ENCODE measurements at regions not wholly inside any gene's neighbourhood (a gene's known extent, or its start where the extent isn't known, plus 50 kb on each side); places are given as distances from the start of the nearest gene placed in this dataset.

DNA sequence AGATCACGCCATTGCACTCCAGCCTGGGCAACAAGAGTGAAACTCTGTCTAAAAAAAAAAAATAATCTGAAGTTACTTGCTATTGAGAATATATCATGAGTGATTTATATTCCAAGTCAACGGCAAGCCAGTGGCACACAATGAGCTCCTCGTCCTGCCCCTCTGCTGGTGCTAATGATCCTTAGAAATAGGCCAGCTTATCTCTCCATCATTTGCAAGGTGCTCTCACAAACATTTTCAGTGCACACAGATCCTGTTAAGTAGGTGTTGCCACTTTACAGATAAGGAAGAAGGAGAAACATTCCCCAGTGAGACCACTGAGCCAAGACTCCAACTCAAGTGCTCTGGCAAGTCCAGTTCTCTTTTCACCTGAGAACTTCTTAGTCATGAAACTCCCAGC, 91.3 kb upstream of the GPR45 start:
- DNase-seq: no peak

DNA sequence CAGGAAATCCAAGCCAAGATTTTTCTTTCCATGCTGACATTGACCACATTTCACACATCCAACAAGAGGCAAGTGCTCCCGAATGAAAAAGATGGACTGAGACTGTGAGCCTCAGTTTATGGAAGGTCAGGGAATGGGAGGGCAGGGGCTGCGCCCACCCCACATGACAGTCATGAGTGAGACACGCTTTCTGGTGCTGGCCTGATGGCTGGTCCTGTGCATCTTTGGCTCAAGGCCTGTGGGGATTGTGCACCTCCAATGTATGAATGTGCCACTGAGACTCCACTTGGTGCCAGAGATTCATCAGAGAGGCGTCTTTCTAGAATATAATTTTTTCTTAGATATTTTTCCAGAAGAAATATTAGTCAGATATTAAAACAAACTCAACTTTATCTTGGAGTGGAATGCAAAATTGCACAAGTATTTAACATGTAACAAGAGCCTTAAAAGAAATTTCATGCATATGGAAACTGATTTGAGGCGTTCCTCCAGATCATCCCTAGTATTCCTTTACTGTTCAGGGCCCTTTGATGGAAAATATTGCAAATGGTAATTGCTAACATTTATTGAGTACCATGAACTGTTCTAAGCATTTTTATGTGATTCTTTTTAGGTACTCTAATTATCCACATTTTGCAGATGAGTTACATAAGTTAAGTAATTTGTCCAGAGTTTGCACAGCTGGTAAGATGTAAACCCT, 87.3 kb upstream of the GPR45 start:
- no peak for DNase-seq

GRCh38 chr2:105156166-105156565, 85.4 kb upstream of the GPR45 start:
- no peak for DNase-seq

- DNase-seq: no peak
Measured at GRCh38 chr2:105158002-105158401, 83.5 kb upstream of the GPR45 start.

DNA sequence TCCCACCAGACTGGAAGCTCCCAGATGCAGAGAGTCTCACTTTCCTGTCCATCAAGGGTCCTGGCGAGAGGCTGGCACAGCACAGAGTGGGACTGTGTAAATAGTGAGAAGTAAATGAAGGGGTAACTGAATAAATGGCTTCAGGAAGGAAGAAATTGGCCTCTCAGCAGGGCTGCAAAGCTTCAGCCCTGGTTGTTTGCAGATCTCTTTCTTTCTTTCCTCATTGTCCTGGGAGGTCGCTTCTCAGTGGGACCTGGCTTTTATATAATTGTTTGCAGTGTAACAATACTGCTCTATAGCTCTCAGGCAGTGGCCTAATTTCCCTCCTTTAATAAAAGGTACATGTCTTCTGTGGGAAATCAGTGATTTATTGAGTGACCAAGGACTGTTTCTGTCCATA, 74.9 kb upstream of the GPR45 start:
- DNase-seq: no peak

- DNase-seq: no peak
Measured at GRCh38 chr2:105168543-105168942, 73.0 kb upstream of the GPR45 start.

GRCh38 chr2:105175231-105175630, 66.3 kb upstream of the GPR45 start:
- no peak for DNase-seq

DNA sequence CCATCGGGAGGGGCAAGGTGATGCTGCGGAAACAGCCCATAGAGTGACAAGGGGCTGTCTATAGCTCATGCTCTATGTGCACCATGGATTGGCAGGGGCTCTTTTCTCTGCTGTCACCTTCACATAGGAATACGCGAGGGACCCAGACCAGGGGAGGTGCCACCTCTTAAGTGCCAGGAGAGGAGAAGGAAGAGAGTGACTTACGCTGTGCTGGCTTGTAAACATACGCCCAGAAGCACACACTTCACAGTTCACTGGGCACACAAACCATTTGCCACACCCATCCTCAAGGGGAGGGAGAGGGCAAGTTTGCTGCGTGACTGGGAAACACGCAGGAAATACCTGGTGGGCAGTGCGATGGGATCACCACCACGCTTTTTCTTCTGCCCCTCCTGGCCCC, 65.1 kb upstream of the GPR45 start:
- DNase-seq: no peak

DNA sequence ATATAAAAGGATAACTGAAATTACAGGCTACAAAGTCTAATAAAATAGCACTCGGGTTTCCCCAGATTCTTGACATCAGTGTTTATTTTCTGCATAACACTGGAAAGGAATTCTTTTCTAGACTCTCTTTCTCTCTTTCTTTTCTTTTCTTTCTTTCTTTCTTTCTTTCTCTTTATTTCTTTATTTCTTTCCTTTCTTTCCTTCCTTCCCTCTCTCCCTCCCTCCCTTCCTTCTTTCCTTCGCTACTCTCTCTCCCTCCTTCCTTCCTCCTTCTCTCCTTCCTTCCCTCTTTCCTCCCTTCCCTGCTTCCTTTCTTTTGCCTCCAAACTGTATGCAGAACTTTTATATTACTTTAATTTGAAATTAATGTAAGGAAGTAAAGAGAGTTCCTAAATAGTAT, 64.5 kb upstream of the GPR45 start:
- no peak for DNase-seq

GRCh38 chr2:105177536-105178254, 63.8 kb upstream of the GPR45 start:
- DNase-seq: no peak

GRCh38 chr2:105179469-105180372, 61.8 kb upstream of the GPR45 start:
- no peak for DNase-seq

GRCh38 chr2:105180491-105180972, 61.0 kb upstream of the GPR45 start:
- DNase-seq: no peak

GRCh38 chr2:105181282-105181681, 60.3 kb upstream of the GPR45 start:
- no peak for DNase-seq

GRCh38 chr2:105183555-105184323, 57.8 kb upstream of the GPR45 start:
- DNase-seq: no peak

DNA sequence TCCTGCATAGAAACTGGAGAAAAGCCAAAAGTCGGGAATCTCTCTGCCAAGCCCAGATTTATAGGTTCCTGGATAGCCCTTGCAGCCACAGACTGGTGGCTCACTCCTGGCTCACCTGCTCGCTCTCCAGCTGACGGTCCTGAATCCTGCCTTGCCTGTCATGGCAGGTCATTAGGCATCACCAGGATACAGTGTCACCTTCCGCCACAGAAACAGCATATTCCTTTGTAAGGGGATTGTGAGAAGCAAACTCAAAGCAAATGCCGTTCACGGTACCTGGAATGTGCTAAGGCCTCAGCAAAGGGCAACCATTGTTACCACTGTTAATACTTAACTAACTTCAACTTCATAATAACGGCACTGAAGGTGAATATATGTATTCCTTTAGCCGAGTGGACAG, 57.1 kb upstream of the GPR45 start:
- no peak for DNase-seq

- DNase-seq: no peak
Measured at GRCh38 chr2:105186967-105187498, 54.5 kb upstream of the GPR45 start.

GRCh38 chr2:105187531-105187930, 54.0 kb upstream of the GPR45 start:
- DNase-seq: no peak

GRCh38 chr2:105188343-105188742, 53.2 kb upstream of the GPR45 start:
- DNase-seq: peak; percentile 20

Data from activated CD4-positive, alpha-beta T cell treated with anti-CD3 and anti-CD28 coated beads, Interleukin-2, amount 50 U/mL, for 16 hours (primary cell).